Suppressor macrophage (primary cell): ENCODE measurements at regions not wholly inside any gene's neighbourhood (a gene's known extent, or its start where the extent isn't known, plus 50 kb on each side); places are given as distances from the start of the nearest gene placed in this dataset.
"Not testable (repeated sequence)": the region's sequence is repeated elsewhere in the genome, so short reads cannot be mapped to it uniquely, and the experiment has no call there.

ENCODE experiments used
- DNase-seq, 4 experiments: peaks; one replicate each; pipeline ENCODE4 v3.0.0-alpha.2; 2020 to 2022

DNA sequence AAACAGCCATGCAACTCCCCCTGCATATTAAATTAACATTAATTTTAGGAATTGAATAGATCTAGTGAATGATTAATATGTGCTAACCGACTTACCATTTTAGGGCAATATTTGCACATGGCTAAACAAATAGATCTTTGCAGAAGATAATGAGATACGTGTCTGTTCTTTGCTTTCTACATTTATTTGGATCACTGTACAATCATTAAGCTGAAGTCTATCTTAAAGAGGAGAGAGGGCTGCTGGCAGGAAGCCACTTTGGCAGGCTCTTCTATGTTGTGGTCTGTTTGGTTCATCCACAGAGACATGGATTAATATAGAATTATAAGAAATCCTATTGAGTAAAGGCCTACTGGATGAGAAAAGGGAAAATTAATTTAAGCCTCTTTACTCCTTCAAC, 318.5 kb downstream of the ANKRD30B start:
- not testable (repeated sequence) for DNase-seq

DNA sequence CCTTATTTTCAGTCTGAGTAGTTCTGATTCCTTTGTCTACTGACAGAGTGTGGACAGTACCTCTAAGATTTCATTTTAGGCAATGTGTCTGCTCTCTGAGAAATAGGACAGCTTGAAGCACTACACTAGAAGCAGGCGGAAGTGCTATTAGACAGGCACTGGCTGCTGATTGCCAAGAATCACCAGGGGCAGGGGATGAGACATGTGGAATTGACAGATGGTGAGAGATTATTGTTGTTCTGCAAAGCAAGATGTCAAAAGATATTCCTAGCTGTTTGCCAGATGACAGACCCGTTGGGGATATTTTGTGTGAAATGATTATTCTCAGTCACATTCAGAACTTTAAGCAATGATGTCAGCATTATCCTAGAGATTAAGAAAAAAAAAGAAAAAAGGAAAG, 323.3 kb downstream of the ANKRD30B start:
- not testable (repeated sequence) for DNase-seq
